Activated CD4-positive, alpha-beta T cell treated with anti-CD3 and anti-CD28 coated beads, Interleukin-2, Interleukin-4, amounts not matched to agents 100 ng/mL and 50 ng/mL, durations not matched to agents 16 hours and 8 hours (primary cell): ENCODE measurements at regions not wholly inside any gene's neighbourhood (a gene's known extent, or its start where the extent isn't known, plus 50 kb on each side); places are given as distances from the start of the nearest gene placed in this dataset.

Experiments
- DNase-seq: peaks from one replicate; pipeline ENCODE4 v3.0.0-alpha.2; 2020; ENCODE audit warnings: low spot score

DNA sequence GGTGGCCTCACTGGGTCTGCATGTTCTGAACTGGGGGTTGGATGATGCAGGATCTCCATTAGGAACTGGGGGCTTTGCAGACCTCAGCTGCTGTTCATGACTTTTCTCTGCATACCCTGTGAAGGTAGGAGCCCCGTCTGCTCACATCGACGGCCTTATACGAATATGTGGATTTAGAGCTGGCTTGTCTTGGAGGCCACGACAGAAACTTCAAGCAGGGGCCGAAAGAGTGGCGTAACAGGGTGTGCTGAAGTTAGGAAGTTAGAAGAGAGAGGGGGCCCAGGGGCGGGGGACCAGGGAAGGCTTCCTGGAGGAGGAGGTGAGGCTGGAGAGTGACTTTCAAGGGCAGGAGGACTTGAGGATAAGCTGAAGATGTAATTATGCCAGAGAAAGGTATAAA lies 144.9 kb downstream of the TSN start:
- no peak for DNase-seq

DNA sequence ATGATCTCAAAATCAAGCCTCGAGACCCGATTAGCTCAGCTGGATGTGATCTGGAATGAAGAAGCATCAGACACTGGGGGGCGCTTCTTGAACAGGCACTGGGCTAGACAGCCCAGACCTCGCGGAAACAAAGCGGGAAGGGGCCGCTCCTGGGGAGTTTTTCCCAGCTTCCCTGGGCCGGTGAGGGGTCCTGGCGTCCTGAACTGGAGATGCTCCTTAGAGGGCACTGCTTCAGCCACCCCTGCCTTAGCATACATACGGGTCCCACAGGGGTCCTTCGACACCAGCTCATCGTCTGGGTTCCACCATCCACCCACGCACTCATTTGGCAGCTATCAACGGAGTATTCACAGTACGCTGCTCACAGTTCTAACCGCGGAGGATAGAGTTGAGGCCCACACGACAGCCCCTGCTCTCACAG lies 146.7 kb downstream of the TSN start:
- no peak for DNase-seq

DNA sequence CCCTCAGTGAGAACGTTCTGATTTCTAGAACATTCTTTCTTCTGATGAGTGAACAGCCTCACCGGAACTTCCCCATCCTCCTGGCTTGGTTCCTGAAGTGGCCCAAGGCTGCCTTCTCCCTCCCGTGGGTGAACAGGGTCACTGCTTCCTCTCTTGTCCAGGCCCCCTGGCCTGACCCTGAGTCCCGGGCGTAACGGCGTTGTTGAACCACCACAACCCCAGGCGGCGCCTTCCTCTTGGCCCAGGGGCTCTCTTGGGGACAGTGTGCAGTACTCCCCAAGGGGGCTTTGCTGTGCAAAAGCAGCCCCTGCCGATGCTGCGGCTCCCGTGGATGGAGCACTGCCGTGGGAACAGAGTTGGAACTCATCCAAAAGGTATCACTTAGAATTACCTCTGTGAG lies 147.2 kb downstream of the TSN start:
- no peak for DNase-seq

DNA sequence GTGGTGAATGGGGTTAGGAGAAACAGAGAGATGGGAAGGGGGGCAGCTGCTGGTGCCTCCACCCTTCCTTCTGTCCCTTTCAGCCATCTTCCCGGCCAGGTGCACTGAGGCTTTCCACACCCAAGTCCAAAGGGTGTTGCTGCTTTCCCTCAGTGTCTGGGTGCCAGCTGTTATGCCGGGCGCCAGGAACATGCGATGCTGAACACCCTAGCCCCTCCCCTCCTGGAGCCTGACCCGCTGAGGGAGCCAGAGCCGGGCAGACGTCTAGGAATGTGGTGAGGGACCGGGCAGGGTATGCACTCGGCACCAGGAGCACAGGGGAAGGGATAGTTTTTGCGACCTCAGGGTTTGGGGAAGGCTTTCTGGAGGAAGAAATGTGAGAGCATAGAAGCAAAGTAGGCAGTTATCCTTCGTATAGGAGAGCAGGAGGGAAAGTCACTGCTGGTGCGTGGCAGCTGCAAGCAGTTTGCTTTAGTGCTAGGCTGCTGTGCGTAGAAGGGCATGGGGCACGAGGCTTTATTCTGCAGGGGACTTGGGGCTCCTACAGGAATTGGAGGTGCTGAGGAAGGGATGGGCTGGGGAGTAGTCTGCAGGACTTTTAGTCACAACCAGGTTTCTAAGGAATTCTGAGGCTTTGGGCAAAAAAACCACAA lies 147.7 kb downstream of the TSN start:
- no peak for DNase-seq

DNA sequence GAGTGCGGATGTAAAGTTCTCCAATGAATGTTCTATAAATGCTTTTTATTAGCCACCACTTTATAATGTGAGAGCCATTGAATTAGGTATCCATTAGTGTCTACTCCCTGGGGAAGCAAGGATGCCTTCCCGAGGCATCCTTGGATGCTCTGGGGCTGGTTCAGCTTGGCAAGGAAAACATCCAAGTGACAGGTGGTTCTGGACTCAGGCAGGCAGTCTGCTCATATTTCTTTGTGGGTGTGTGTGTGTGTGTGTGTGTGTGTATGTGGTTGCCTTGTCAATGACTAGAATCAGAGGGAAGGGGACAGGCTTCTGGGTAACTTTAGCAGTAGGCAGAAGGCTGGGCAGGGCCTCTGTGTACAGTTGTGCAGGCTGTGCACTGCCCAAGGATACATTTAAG lies 149.2 kb downstream of the TSN start:
- DNase-seq: no peak

DNA sequence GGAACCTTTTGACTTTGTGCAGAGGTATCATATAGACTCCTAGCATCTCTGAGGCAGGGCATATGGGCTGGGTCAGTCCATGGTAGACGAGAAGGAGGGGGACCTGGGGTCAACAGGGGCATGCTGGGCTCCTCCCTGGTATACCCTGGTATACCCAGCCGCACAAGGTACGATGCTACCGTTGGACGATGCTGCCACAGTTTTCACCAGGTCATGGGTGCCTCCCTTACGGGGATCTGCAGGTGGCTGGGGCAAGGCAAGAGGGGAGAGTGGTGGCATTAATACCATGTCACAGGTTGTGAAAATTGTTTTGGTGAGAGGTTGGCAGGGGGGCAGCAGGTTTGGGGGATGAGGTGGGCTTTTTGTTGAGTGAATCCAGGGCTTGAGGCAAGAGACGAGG lies 149.8 kb downstream of the TSN start:
- no peak for DNase-seq

DNA sequence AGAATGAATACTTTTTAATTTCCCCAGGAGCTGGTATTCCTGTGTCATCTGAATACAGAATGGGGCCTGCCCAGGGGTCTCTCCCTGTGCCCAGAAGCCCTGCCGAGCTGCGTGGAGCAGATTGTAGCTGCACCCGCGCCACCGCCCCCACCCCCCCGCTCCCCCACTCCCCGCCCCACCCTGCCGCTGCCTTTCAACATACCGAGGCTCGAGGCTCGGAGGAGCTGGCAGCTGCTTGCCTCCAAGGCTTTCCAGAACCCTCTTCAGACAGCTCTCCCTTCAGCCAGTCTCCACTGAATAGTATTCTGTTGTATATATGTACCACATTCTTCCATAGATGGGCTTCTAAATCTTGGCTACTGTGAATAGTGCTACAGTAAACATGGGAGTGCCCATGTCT lies 150.7 kb downstream of the TSN start:
- no peak for DNase-seq

DNA sequence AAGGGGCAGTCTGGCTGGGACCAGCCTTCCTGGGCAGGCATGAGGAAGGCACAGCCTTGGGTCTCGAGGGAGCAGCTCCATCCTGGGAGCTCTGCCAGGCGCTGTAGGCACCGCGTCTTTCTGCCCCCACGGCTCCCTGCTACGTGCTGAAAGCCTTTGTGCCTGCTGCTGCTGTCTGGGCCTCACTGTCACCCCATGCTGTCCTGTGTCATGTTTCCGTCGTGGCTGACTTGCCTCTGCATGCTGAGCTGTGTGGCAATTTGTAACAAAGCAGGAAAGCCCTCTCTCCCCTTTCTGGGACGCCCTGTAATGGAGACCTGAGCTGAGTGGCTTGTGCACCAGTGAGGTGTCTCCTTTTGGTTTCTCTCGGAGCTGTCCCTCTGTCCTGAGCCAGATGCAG lies 152.5 kb downstream of the TSN start:
- no peak for DNase-seq

DNA sequence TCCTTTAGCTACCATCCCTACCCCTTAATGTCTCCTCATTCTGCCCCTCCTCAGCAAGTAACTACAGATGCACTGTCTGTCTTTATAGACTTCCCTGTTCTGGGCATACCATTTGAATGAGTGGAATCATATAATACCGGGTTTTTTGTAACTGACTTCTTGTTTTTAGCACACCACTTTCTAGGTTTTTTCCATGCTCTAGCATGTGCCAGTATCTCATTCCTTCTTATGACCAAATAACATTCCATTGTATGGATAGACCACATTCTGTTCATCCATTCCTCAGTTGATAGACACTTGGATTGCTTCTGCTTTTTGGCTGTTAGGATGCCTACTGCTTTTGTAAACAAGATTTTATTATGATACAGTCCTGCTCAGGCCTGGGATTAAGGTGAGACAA lies 154.7 kb downstream of the TSN start:
- no peak for DNase-seq

DNA sequence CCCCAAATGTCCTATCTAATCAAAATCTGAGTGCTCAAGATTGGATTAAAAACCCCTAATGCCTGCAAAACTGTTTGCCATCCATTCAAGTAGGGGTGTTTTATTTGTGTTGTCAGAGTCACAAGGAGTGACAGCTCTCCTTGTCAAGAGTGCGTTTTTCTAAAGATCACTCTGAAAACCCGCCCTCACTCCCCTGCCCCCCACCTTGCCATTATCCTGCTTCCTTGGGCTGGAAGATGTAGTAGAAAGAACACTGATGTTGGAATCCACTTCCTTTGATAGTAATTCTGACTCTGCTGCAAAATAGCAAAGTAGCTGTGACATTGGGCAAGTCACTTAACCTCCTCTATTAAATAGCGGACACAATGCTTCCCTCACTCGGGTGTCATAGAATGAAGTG lies 155.6 kb downstream of the TSN start:
- no peak for DNase-seq

DNA sequence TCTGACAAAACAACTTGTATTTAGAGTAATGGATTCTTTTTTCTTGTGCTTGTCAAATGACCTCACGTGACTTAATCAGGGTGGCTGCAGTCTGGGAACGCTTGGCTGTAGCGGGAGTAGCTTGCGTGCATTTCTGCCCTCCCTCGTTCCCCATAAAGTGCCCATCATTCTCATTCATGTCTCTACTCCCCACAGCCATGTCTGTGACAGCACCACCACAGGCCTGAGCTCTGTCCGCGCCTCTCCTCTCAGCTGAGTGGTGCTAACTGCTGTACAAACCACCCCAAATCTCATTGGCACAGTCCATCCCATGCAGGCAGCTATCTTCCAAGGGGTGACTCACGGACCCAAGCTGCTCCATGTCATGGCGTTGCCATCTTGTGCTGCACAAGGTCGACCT lies 161.7 kb downstream of the TSN start:
- DNase-seq: no peak

DNA sequence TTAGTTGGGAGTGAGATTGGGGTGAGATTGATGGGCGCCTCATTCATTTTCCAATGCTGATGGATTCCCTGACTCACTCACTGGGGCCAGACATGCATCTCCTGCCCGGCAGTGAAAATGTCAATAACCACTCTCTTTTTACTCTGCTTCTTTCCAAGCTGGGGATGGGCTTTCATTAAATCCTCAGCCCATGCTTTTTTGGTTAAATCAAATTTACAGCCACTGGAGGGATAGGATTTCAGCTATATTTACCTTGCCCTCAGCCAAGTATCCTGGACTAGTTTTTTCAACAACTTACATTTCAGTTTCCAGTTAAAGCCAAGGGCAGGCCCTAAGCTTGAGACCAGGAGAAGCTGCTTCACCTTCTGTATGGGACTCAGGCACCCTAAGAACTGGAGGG lies 162.8 kb downstream of the TSN start:
- no peak for DNase-seq

DNA sequence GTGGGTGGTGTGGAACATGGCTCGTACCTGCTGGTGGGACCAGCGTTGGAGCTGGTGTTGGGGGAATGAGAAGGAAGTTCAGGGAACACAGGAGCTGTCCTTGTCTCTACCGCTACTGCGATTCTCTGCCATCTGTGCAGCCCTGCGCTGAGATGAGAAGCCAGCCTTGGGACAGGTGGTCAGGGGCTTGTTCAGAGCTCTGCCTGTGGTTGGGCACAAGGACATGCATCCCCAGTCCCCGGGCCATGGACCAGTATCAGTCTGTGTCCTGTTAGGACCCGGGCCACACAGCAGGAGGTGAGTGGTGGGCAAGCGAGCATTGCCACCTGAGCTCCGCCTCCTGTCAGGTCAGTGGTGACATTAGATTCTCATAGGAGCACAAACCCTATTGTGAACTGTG lies 164.4 kb downstream of the TSN start:
- no peak for DNase-seq

DNA sequence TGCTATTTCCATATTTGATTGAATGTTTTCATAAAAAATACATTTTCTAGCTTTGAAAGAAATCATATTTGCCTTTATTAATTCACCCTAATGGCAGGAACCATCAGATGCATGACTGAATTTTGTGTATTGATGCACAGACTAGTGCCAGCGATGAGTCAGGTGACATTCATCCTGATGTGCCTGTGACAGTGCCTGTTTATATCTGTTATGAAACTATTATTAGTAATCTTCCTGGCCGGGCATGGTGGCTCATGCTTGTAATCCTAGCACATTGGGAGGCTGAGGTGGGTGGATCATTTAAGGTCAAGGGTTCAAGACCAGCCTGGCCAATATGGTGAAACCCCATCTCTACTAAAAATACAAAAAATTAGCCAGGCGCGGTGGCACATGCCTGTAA lies 170.0 kb downstream of the TSN start:
- DNase-seq: no peak

DNA sequence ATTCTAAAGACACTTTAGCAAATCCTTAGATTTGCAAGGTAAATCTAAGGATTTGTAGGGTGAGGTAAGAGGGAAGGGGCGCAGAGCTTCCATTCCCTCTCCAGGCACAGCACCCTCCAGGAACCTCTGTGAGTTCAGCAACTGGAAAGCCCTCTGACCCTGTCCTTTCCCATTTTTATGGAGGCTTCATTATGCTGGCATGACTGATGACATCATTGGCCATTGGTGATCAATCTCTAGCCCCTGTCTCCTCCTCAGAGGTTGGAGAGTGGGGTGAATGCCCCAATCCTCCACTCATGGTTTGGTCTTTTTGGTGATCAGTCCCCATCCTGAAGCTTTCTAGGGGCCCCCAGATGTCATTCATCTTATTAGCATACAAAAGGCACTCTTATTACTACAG lies 187.8 kb downstream of the TSN start:
- DNase-seq: no peak

DNA sequence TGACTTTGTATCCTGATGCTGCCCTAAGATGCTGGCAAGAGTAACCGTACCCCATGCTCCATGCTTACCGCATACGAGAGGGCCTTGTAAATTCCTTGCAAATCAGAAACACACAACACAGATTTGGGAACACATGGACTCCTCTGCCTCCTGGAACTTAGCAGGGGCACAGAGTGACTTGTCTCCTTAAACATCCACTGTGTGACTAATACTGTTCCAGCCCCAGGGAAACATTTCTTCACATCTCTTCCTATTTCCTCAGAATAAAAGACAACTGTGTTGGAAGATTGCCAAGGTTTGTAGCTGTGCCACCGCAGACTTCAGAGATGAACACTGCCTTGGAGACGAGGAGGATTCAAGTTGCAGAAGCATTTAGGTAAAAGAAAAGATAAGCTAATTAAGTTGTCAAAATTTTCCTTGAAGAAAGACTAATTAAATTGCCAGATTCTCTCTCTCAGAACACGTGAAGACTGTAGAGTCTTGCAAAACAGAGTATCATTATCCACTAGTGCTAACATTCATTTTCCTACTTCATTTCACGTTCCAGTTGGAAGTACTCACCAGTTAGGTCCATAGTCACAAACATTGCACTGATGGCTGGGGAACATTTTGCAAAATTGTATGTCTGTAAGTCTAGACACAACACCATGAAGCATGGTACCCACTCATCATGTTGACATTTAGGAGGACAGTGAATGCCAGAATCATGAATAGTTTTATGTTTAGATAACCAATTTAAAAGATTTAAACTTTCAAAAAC lies 188.8 kb downstream of the TSN start:
- DNase-seq: no peak

DNA sequence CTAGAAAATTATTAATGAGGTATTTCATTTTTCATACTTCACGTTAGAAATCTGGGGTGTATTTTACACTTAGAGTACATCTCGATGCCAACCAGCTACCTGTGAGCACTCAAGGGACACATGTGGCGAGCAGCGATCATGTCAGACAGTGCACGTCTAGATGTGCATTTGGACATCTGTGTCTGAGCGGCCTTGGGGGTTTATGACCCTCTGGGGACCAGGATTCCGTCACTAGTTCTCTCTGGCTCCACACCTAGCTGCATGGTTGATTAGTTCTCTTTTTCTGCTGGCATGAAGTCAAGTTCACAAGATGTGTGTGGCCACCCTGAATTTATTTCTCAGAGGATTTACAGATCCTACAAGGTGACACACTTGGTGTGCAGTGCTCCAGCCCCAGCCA lies 192.2 kb downstream of the TSN start:
- no peak for DNase-seq

DNA sequence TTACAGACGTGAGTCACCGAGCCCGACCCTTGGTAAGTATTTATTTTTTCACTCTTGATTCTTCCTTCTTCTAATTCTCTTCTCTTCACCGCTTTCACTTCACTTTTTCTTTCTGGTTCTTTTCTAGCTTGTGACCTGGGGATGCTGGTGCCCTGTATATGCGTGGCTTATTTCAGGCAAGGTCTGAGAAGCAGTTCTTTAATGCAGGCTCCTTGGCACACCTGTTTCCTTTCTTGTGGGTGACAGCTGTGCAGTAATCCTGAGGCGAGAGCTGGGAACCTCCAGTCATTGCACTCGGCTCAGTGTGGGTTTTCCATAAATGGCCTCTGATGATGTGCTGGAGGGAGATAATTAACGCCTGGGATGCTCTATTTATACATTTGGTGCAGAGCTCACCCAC lies 193.8 kb downstream of the TSN start:
- DNase-seq: no peak

DNA sequence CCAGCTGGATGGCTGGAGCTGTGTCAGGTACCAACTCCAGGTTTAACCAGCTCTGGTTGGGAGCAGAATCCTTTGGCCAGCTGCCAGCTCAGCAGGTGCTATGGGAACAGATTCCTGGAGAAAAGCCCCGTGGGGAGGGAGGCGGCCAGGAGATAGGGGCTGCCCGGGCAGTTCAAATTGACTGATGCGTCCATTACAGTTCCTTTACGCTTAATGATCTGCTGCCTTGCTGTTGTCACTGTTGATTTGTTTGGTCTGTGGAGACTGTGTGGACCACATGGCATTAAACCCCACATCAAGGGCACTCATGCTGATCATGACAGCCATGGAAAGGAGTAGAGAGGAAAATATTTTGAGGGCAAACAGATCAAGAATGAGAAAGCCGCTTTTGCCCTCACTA lies 200.0 kb downstream of the TSN start:
- no peak for DNase-seq

DNA sequence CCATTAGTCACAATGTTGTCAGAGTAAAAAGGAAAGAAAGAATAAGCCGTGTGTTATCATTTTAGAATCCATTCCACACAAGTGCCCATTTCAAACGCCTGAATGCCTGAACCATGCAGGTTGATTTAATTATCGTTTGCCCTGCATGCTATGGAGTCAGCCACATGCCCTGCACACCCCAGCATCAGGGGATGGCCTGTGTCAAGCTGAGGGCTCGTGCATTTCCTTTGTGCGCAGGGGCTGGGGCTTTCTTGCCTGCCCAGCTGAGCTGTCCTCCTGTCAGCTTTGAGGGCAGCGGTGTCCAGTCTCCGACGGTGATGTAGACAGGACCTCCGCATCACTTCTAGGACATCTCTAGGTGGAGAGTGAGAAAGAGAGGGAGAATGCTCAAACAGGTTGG lies 200.4 kb downstream of the TSN start:
- no peak for DNase-seq

DNA sequence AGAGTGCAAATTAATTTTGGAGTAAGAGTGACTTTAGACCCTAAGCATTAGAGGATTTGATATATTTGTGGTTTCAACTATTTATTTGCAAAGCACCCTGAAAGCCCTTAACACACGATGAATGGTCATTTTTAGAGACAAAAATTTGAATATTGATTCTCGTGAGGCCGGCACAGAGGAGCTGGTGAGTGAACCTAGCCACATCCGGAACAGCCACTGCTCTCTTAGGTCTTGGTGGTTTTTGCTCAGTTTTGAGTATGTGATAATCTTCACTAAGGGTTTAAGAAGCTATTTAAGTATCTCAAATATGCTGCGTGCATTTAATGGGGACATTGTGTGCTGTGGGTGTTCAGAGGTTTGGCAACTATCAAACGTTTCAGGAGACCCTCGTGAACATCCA lies 204.8 kb downstream of the TSN start:
- DNase-seq: no peak

DNA sequence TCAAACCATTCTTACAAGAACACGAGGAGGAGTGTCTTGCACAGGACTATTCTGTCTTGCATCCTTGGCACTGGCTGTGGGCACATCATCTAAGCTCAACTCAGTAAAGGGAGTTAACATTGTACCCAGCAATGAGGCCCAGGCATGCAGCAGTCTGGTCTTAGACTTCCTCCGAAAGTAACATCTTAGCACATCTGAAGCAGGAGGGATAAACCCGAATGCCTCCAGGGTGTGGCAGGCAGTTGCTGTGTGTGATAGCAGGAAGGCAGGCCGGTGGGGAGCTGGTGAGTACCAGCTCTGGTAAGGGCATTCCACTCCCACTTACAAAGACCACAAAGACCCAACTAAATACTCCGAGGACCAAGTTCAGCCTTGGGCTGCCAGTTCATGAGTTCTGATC lies 206.3 kb downstream of the TSN start:
- no peak for DNase-seq

DNA sequence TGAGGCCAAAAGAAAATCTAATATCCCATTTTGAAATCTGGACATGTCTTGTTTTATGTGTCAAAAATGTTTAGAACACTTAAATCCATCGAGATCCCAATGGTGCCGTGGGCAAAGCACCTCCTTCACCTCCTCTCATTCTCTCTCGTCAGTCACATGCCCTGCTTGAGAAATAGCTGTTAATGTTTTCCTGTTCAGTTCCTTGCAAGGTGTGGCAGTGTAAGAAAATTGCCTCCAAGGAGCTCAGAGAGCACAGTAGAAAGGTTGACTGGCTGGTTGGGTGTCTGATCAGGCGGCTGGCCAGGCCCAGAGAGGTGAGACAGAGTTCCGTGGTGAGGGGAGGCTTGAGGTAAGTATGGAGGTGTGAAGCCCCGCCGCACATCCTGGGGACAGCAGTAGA lies 210.2 kb downstream of the TSN start:
- DNase-seq: no peak

DNA sequence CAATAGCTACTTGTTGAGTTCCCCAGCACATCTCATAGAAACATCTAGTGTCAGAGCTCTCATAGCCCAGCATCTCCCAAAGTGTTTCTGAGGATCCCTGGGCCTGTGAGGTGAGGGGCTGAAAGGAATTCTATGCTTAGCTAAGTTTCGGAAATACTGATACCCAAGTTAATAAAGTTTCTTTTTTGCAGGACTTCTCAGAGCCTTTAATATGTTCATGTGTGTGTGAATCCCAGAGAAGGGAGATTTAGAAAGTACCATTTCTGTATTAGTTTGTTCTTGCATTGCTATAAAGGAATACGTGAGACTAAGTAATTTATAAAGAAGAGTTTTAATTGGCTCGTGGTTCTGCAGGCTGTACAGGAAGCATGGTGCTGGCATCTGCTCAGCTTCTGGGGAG lies 211.2 kb downstream of the TSN start:
- DNase-seq: no peak
